ENCODE measurements at regions not wholly inside any gene's neighbourhood (a gene's known extent, or its start where the extent isn't known, plus 50 kb on each side); places are given as distances from the start of the nearest gene placed in this dataset.

- TF ChIP-seq CTCF (IDR thresholded peaks at IDR 0.05) (no peak), POLR2A (IDR thresholded peaks at IDR 0.05) (no peak)
Observed at GRCh38 chr3:150349314-150350097, 58.6 kb upstream of the TSC22D2 start.
